SK-N-SH treated with all-trans-retinoic acid at 6 μM for 48 hours (cell line): ENCODE measurements at regions not wholly inside any gene's neighbourhood (a gene's known extent, or its start where the extent isn't known, plus 50 kb on each side); places are given as distances from the start of the nearest gene placed in this dataset.

ENCODE experiments used
- BACH2 ChIP-seq: fragments of 250-450 bp; sonication (Bioruptor Pico); IDR thresholded peaks from 2 replicates; pipeline ENCODE4 v1.9.0; 2021; ENCODE audit warnings: mild to moderate bottlenecking, borderline replicate concordance
- CSDC2 ChIP-seq: fragments of 250-450 bp; sonication (Bioruptor Pico); IDR thresholded peaks from 2 replicates; pipeline ENCODE4 v1.5.0; 2020; ENCODE audit warnings: mild to moderate bottlenecking, moderate library complexity
- GLIS3 ChIP-seq: fragments of 250-450 bp; sonication (Bioruptor Pico); IDR thresholded peaks from 2 replicates; pipeline ENCODE4 v1.5.0; 2020; ENCODE audit warnings: mild to moderate bottlenecking, moderate library complexity
- ISL1 ChIP-seq: fragments of 250-450 bp; sonication (Bioruptor Pico); IDR thresholded peaks from 2 replicates; pipeline ENCODE4 v2.1.2; 2022; ENCODE audit warnings: mild to moderate bottlenecking, moderate library complexity
- PATZ1 ChIP-seq: fragments of 250-450 bp; sonication (Bioruptor Pico); IDR thresholded peaks from 2 replicates; pipeline ENCODE4 v1.8.0; 2020; ENCODE audit warnings: mild to moderate bottlenecking, moderate library complexity, borderline replicate concordance
- POU6F1 ChIP-seq: fragments of 250-450 bp; sonication (Bioruptor Pico); IDR thresholded peaks from 2 replicates; pipeline ENCODE4 v1.8.0; 2021; ENCODE audit warnings: low read depth, mild to moderate bottlenecking, moderate library complexity, borderline replicate concordance
- RARB ChIP-seq: fragments of 250-450 bp; sonication (Bioruptor Pico); IDR thresholded peaks from 2 replicates; pipeline ENCODE4 v1.8.0; 2021; ENCODE audit warnings: mild to moderate bottlenecking, moderate library complexity
- TCF4 ChIP-seq: fragments of 250-450 bp; sonication (Bioruptor Pico); IDR thresholded peaks from 2 replicates; pipeline ENCODE4 v1.8.0; 2021; ENCODE audit warnings: mild to moderate bottlenecking, moderate library complexity, borderline replicate concordance
- ZFP30 ChIP-seq: fragments of 450-650 bp; formaldehyde crosslinking; IDR thresholded peaks from 2 replicates; pipeline ENCODE4 v1.5.0; 2022; ENCODE audit warnings: mild to moderate bottlenecking, moderate library complexity
- ZNF70 ChIP-seq: fragments of 450-650 bp; formaldehyde crosslinking; IDR thresholded peaks from 2 replicates; pipeline ENCODE4 v1.5.0; 2020; ENCODE audit warnings: mild to moderate bottlenecking, moderate library complexity

GRCh38 chr6:148218542-148219258 lies 123.9 kb upstream of the SASH1 start:
- no peak for TF ChIP-seq PATZ1 (CRISPR knock-in tag)
- no peak for TF ChIP-seq ISL1 (CRISPR knock-in tag)
- no peak for TF ChIP-seq BACH2 (CRISPR knock-in tag)
- TF ChIP-seq POU6F1 (CRISPR knock-in tag), result no peak
- no peak for TF ChIP-seq ZNF70 (CRISPR knock-in tag)
- TF ChIP-seq RARB (CRISPR knock-in tag), result no peak
- TF ChIP-seq GLIS3 (CRISPR knock-in tag), result no peak
- no peak for TF ChIP-seq TCF4 (CRISPR knock-in tag)
- TF ChIP-seq ZFP30 (CRISPR knock-in tag), result no peak
- TF ChIP-seq CSDC2 (CRISPR knock-in tag), result no peak
